A549 (cell line): ENCODE measurements at regions not wholly inside any gene's neighbourhood (a gene's known extent, or its start where the extent isn't known, plus 50 kb on each side); places are given as distances from the start of the nearest gene placed in this dataset.
A peak's percentile ranks its signal among the peaks of the same experiment; 100 is the strongest.

Experiments
- ATAC-seq, 2 experiments: fragments of 200-7000 bp in 1 of 2; fragments of >200 bp in 1 of 2; cut with Nextera tagmentation in 1 of 2; cut with Tn5 transposase in 1 of 2; 3 replicates each; pipeline versions ENCODE4 v1.8.0 to v1.9.1; 2018 to 2020; ENCODE audit warnings: mild to moderate bottlenecking in 1 of 2, moderate library complexity in 1 of 2
- CTCF ChIA-PET: fragments of 300-600 bp; sonication (Branson Sonifier 250); formaldehyde crosslinking; extraction: SDS; loops from one replicate; lab custom pipeline; 2021; ENCODE audit warnings: antibody characterized with exemption, inconsistent platforms; lab: Yijun Ruan, JAX
- POLR2A ChIA-PET: fragments of 350-600 bp; formaldehyde crosslinking; extraction: SDS; loops from one replicate; lab custom pipeline; 2021; ENCODE audit warnings: antibody characterized with exemption, inconsistent platforms; lab: Yijun Ruan, JAX
- DNase-seq, 2 experiments: peaks; one replicate each; pipeline versions ENCODE4 v3.0.0 to v3.0.0-alpha.2; 2011 to 2016; ENCODE audit warnings: low read depth in 1 of 2, low spot score in 1 of 2
- FAIRE-seq: peaks from 2 replicates; lab custom pipeline; 2011; peaks lifted over from hg19 to GRCh38; lab: Jason Lieb, UNC
- H3K27ac ChIP-seq, 2 experiments: fragments of >200 bp; sonication (Bioruptor Twin); formaldehyde crosslinking; 3 replicates each; pipeline ENCODE4 v1.5.1; 2016 to 2017
- H3K4me1 ChIP-seq: fragments of >200 bp; sonication (Bioruptor Twin); formaldehyde crosslinking; 3 replicates; pipeline ENCODE4 v1.6.1; 2016
- H3K4me2 ChIP-seq: fragments of >200 bp; sonication (Bioruptor Twin); formaldehyde crosslinking; 3 replicates; pipeline ENCODE4 v1.6.1; 2016
- H3K4me3 ChIP-seq: fragments of >200 bp; sonication (Bioruptor Twin); formaldehyde crosslinking; 3 replicates; pipeline ENCODE4 v1.5.1; 2016
- H3K9me3 ChIP-seq: fragments of >200 bp; sonication (Bioruptor Twin); formaldehyde crosslinking; 3 replicates; pipeline ENCODE4 v1.6.1; 2016
- CBX2 ChIP-seq: fragments of 200-600 bp; sonication (generic); IDR thresholded peaks from 2 replicates; pipeline ENCODE4 v1.6.1; 2016; ENCODE audit warnings: low read depth, mild to moderate bottlenecking, borderline replicate concordance
- CHD4 ChIP-seq: fragments of 200-600 bp; sonication (generic); IDR thresholded peaks from 2 replicates; pipeline ENCODE4 v1.6.1; 2016; ENCODE audit warnings: antibody characterized with exemption, mild to moderate bottlenecking, borderline replicate concordance
- EHMT2 ChIP-seq: fragments of 200-600 bp; sonication (generic); IDR thresholded peaks from 2 replicates; pipeline ENCODE4 v1.6.1; 2016; ENCODE audit warnings: antibody characterized with exemption, low read depth, mild to moderate bottlenecking, moderate library complexity
- FOXS1 ChIP-seq: fragments of 250-450 bp; sonication (Bioruptor Pico); IDR thresholded peaks from 2 replicates; pipeline ENCODE4 v1.5.0; 2020; ENCODE audit warnings: mild to moderate bottlenecking, moderate library complexity
- HOXA7 ChIP-seq: fragments of 250-450 bp; sonication (Bioruptor Pico); IDR thresholded peaks from 2 replicates; pipeline ENCODE4 v1.5.0; 2020; ENCODE audit warnings: mild to moderate bottlenecking, moderate library complexity
- HOXB5 ChIP-seq: fragments of 250-450 bp; sonication (Bioruptor Pico); IDR thresholded peaks from 2 replicates; pipeline ENCODE4 v1.5.0; 2020; ENCODE audit warnings: mild to moderate bottlenecking, moderate library complexity
- KDM1A ChIP-seq: fragments of 200-600 bp; sonication (generic); IDR thresholded peaks from 2 replicates; pipeline ENCODE4 v1.6.1; 2016; ENCODE audit warnings: low read depth, mild to moderate bottlenecking
- MAFK ChIP-seq: fragments of 450-650 bp; IDR thresholded peaks from 2 replicates; pipeline ENCODE4 v1.6.1; 2014; ENCODE audit not compliant: partially characterized antibody
- MYC ChIP-seq: IDR thresholded peaks from 2 replicates; pipeline ENCODE4 v1.6.1; 2012; ENCODE audit warnings: mild to moderate bottlenecking, inconsistent platforms, low read length, improper control_type of control experiment, borderline replicate concordance
- NFE2L2 ChIP-seq: fragments of 150-350 bp; conservative IDR thresholded peaks from 2 replicates; pipeline ENCODE4 v1.6.1; 2014; ENCODE audit warnings: low read length
- NR3C1 ChIP-seq: fragments of >200 bp; sonication (Bioruptor Twin); formaldehyde crosslinking; IDR thresholded peaks from 3 replicates; pipeline ENCODE4 v1.6.1; 2017
- ZSCAN20 ChIP-seq: fragments of 250-450 bp; sonication (Bioruptor Pico); IDR thresholded peaks from 2 replicates; pipeline ENCODE4 v1.8.0; 2022; ENCODE audit warnings: mild to moderate bottlenecking, moderate library complexity
- WGBS: methylation state at CpG from one replicate; pipeline ENCODE4 v1.1.6; 2017; ENCODE audit errors: missing lambda C conversion rate; 5-methylcytosine and 5-hydroxymethylcytosine counted together
- TF ChIP-seq, protein P1 (sequence below): fragments of 200-600 bp; sonication (generic); IDR thresholded peaks from 2 replicates; pipeline ENCODE4 v1.6.1; 2016; ENCODE audit warnings: antibody characterized with exemption, mild to moderate bottlenecking, moderate library complexity
- TF ChIP-seq, protein P2 (sequence below): fragments of 250-450 bp; sonication (Bioruptor Pico); IDR thresholded peaks from 2 replicates; pipeline ENCODE4 v1.5.0; 2021; ENCODE audit warnings: mild to moderate bottlenecking, moderate library complexity, borderline replicate concordance
- TF ChIP-seq, protein P3 (sequence below): fragments of >200 bp; sonication (Bioruptor Twin); formaldehyde crosslinking; IDR thresholded peaks from 3 replicates; pipeline ENCODE4 v1.5.1; 2016
- TF ChIP-seq, protein P4 (sequence below): fragments of 150-350 bp; IDR thresholded peaks from 2 replicates; pipeline ENCODE4 v1.6.1; 2014; ENCODE audit warnings: low read depth, mild to moderate bottlenecking, low read length
- TF ChIP-seq, protein P5 (sequence below): fragments of >200 bp; sonication (Bioruptor Twin); formaldehyde crosslinking; IDR thresholded peaks from 3 replicates; pipeline ENCODE4 v1.6.1; 2016

DNA sequence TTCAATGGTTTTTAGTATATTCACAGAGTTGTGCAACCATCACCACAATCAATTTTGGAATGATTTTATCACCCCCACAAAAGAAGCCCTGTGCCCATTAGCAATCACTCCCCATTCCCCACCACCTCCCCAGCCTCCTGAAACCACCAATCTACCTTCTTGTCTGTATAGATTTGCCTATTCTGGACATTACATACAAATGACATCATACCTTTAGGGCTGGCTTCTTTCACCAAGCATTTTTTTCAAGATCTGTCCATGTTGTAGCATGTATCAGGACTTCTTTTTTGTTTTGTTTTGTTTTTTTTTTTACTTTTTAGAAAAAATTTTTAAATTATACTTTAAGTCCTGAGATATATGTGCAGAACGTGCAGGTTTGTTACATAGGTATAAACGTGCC is 108.1 kb downstream of the RTL9 start:
- POLR2A ChIA-PET, result no interaction called here
- 0% methylated on average over 2 of the region's 2 CpGs for WGBS
- ATAC-seq, result no peak
- Histone ChIP-seq H3K9me3 (no peaks in the 10 kb centered on the region), H3K4me1 (no peaks in the 10 kb centered on the region), H3K27ac (no peak overlapping the region), H3K4me3 (no peak overlapping the region), H3K4me2 (no peak overlapping the region)
- FAIRE-seq, result no peak
- CTCF ChIA-PET, result no interaction called here
- no peak for DNase-seq
- TF ChIP-seq, protein P1, sequence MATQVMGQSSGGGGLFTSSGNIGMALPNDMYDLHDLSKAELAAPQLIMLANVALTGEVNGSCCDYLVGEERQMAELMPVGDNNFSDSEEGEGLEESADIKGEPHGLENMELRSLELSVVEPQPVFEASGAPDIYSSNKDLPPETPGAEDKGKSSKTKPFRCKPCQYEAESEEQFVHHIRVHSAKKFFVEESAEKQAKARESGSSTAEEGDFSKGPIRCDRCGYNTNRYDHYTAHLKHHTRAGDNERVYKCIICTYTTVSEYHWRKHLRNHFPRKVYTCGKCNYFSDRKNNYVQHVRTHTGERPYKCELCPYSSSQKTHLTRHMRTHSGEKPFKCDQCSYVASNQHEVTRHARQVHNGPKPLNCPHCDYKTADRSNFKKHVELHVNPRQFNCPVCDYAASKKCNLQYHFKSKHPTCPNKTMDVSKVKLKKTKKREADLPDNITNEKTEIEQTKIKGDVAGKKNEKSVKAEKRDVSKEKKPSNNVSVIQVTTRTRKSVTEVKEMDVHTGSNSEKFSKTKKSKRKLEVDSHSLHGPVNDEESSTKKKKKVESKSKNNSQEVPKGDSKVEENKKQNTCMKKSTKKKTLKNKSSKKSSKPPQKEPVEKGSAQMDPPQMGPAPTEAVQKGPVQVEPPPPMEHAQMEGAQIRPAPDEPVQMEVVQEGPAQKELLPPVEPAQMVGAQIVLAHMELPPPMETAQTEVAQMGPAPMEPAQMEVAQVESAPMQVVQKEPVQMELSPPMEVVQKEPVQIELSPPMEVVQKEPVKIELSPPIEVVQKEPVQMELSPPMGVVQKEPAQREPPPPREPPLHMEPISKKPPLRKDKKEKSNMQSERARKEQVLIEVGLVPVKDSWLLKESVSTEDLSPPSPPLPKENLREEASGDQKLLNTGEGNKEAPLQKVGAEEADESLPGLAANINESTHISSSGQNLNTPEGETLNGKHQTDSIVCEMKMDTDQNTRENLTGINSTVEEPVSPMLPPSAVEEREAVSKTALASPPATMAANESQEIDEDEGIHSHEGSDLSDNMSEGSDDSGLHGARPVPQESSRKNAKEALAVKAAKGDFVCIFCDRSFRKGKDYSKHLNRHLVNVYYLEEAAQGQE, result no peak
- TF ChIP-seq CBX2 (no peak), EHMT2 (no peak), MYC (no peak), HOXB5 (no peak), KDM1A (no peak), NR3C1 (no peak), HOXA7 (CRISPR knock-in tag) (no peak)
- TF ChIP-seq, protein P2, sequence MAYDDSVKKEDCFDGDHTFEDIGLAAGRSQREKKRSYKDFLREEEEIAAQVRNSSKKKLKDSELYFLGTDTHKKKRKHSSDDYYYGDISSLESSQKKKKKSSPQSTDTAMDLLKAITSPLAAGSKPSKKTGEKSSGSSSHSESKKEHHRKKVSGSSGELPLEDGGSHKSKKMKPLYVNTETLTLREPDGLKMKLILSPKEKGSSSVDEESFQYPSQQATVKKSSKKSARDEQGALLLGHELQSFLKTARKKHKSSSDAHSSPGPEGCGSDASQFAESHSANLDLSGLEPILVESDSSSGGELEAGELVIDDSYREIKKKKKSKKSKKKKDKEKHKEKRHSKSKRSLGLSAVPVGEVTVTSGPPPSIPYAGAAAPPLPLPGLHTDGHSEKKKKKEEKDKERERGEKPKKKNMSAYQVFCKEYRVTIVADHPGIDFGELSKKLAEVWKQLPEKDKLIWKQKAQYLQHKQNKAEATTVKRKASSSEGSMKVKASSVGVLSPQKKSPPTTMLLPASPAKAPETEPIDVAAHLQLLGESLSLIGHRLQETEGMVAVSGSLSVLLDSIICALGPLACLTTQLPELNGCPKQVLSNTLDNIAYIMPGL, result no peak

DNA sequence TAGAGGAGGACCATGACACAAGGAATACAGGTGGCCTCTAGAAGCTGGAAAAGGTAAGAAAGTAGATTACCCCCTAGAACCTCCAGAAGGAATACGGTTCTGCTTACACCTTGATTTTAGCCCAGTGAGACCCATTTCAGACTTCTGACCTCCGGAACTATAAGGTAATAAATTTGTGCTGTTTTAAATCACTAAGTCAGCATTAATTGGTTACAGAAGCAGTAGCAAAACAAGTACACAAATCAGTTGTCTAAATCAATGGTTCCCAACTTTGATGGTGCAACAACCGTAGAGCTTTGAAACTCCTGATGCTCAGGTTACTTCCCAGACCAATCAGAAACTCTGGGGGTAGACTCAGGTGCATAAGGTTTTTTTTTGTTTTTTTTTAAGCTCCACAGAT is 113.6 kb downstream of the RTL9 start:
- Histone ChIP-seq H3K27ac (no peak overlapping the region), H3K4me2 (no peak overlapping the region), H3K9me3 (no peaks in the 10 kb centered on the region), H3K4me3 (no peak overlapping the region), H3K4me1 (no peaks in the 10 kb centered on the region)
- CTCF ChIA-PET, result no interaction called here
- WGBS, result 10% methylated on average over 3 of the region's 3 CpGs
- FAIRE-seq (no peak), DNase-seq (no peak), ATAC-seq (no peak)
- POLR2A ChIA-PET, result no interaction called here
- no peak for TF ChIP-seq FOXS1 (CRISPR knock-in tag)
- peak; percentile 78 for TF ChIP-seq MAFK
- no peak for TF ChIP-seq NFE2L2
- TF ChIP-seq, all 56 proteins: peak for 1

DNA sequence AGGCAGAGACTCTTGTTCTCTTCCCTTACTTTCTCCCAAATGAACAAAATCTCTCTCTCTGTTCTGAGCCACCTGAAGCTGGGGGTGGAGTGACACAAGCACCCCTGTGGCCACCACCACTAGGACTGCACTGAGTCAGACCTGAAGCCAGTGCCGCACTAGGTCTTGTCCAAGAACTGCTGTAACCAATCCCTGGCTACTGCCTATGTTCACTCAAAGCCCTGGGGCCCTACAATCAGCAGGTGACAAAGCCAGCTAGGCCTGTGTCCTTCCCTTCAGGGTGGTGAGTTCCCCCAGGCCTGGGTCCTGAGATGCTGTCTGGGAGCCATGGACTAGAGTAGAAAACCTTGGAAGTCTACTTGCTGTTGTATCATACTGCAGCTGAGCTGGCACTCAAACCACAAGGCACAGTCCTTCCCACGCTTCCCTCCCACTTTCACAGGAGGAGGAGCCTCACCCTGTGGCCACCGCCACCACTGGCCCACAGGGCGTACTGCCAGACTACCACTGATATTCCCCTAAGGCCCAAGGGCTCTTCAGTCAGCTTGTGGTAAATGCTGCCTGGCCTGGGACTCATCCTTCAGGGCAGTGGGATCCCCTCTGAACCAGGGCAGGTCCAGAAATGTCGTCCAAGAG is 119.1 kb downstream of the RTL9 start:
- TF ChIP-seq, protein P3, sequence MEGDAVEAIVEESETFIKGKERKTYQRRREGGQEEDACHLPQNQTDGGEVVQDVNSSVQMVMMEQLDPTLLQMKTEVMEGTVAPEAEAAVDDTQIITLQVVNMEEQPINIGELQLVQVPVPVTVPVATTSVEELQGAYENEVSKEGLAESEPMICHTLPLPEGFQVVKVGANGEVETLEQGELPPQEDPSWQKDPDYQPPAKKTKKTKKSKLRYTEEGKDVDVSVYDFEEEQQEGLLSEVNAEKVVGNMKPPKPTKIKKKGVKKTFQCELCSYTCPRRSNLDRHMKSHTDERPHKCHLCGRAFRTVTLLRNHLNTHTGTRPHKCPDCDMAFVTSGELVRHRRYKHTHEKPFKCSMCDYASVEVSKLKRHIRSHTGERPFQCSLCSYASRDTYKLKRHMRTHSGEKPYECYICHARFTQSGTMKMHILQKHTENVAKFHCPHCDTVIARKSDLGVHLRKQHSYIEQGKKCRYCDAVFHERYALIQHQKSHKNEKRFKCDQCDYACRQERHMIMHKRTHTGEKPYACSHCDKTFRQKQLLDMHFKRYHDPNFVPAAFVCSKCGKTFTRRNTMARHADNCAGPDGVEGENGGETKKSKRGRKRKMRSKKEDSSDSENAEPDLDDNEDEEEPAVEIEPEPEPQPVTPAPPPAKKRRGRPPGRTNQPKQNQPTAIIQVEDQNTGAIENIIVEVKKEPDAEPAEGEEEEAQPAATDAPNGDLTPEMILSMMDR, result no peak
- TF ChIP-seq ZSCAN20 (CRISPR knock-in tag) (no peak), CHD4 (no peak)
- TF ChIP-seq, protein P4, sequence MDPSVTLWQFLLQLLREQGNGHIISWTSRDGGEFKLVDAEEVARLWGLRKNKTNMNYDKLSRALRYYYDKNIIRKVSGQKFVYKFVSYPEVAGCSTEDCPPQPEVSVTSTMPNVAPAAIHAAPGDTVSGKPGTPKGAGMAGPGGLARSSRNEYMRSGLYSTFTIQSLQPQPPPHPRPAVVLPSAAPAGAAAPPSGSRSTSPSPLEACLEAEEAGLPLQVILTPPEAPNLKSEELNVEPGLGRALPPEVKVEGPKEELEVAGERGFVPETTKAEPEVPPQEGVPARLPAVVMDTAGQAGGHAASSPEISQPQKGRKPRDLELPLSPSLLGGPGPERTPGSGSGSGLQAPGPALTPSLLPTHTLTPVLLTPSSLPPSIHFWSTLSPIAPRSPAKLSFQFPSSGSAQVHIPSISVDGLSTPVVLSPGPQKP, result no peak
- TF ChIP-seq, protein P5, sequence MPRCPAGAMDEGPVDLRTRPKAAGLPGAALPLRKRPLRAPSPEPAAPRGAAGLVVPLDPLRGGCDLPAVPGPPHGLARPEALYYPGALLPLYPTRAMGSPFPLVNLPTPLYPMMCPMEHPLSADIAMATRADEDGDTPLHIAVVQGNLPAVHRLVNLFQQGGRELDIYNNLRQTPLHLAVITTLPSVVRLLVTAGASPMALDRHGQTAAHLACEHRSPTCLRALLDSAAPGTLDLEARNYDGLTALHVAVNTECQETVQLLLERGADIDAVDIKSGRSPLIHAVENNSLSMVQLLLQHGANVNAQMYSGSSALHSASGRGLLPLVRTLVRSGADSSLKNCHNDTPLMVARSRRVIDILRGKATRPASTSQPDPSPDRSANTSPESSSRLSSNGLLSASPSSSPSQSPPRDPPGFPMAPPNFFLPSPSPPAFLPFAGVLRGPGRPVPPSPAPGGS, result no peak
- TF ChIP-seq, all 56 proteins: peak for 0
- Histone ChIP-seq H3K27ac (no peak overlapping the region), H3K9me3 (no peaks in the 10 kb centered on the region), H3K4me2 (no peak overlapping the region), H3K4me3 (no peak overlapping the region), H3K4me1 (no peaks in the 10 kb centered on the region)
- ChIA-PET POLR2A (no interaction called here), CTCF (no interaction called here)
- no peak for DNase-seq
- WGBS, result 61% methylated on average over 3 of the region's 5 CpGs
- ATAC-seq, result no peak
- no peak for FAIRE-seq
